Keratinocyte (primary cell): ENCODE measurements at regions not wholly inside any gene's neighbourhood (a gene's known extent, or its start where the extent isn't known, plus 50 kb on each side); places are given as distances from the start of the nearest gene placed in this dataset.

Source experiments
- EZH2 ChIP-seq: IDR thresholded peaks from one replicate; pipeline ENCODE4 v1.6.1; 2012; ENCODE audit warnings: inconsistent platforms, mild to moderate bottlenecking, low read length, moderate library complexity
- TF ChIP-seq, protein P1 (sequence below), 3 experiments: IDR thresholded peaks in 1 of 3; conservative IDR thresholded peaks in 1 of 3; optimal IDR thresholded peaks in 1 of 3; 2 replicates in 2 of 3; 3 replicates in 1 of 3; pipeline versions ENCODE3 to v1.5.1; 2011; ENCODE audit warnings: low read length in 3 of 3, mild to moderate bottlenecking in 3 of 3, moderate library complexity in 2 of 3, control low read depth in 1 of 3, inconsistent platforms in 1 of 3; ENCODE audit not compliant: insufficient read depth in 2 of 3; ENCODE audit errors: extremely low read depth in 1 of 3

DNA sequence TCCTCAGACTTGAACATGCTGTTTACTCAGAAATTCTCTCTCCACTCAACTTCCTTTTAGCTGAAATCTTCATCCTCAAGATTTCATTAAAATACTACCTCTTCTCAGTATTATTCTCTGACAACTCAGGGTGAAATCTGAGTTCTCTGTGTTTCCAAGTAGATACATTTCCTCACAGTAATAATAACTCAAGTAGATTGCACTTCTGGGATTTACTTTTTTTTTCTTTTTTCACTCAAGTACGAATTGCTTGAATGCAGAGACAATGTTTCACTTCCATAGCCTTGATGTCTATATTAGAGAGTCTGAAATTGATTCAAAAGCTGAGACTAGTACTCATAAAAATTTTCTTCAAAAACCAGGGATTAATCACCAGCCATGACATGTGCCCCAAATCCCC lies 166.4 kb downstream of the SLITRK5 start:
- TF ChIP-seq, protein P1, sequence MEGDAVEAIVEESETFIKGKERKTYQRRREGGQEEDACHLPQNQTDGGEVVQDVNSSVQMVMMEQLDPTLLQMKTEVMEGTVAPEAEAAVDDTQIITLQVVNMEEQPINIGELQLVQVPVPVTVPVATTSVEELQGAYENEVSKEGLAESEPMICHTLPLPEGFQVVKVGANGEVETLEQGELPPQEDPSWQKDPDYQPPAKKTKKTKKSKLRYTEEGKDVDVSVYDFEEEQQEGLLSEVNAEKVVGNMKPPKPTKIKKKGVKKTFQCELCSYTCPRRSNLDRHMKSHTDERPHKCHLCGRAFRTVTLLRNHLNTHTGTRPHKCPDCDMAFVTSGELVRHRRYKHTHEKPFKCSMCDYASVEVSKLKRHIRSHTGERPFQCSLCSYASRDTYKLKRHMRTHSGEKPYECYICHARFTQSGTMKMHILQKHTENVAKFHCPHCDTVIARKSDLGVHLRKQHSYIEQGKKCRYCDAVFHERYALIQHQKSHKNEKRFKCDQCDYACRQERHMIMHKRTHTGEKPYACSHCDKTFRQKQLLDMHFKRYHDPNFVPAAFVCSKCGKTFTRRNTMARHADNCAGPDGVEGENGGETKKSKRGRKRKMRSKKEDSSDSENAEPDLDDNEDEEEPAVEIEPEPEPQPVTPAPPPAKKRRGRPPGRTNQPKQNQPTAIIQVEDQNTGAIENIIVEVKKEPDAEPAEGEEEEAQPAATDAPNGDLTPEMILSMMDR (optimal IDR thresholded peaks at IDR 0.05 in 1 of 3, IDR thresholded peaks at IDR 0.05 in 1 of 3, conservative IDR thresholded peaks at IDR 0.05 in 1 of 3; ENCODE audit: extremely low read depth in 1 of 3, insufficient read depth in 2 of 3, low read length in 3 of 3) = no peak
- TF ChIP-seq EZH2 = no peak
